ENCODE measurements at regions not wholly inside any gene's neighbourhood (a gene's known extent, or its start where the extent isn't known, plus 50 kb on each side); places are given as distances from the start of the nearest gene placed in this dataset.

- WGBS, 2 experiments (ENCODE audit: extremely low coverage in 1 of 2, insufficient coverage in 1 of 2, insufficient read length in 1 of 2, insufficient replicate concordance in 2 of 2, low coverage in 1 of 2, low lambda C conversion rate in 2 of 2, missing lambda C conversion rate in 1 of 2): 85% methylated on average over 2 of the region's 2 CpGs; no CpG with 5 or more reads in 1 of the 2 experiments
- ChIA-PET POLR2A (ENCODE audit: partially characterized antibody) (no interaction called here), CTCF (ENCODE audit: partially characterized antibody) (interaction anchor here (0.9 to 1.6 kb wide), 2 partner anchors 9 to 755 kb away, joined by 3 to 6 read pairs; partner anchors contain the start of gene PTH2R)
- no peaks in the 10 kb centered on the region; a peak in 2 of 7 replicates for H3K27me3 ChIP-seq (replicated peaks in 1 of 4; ENCODE audit: control insufficient read depth in 3 of 4, extremely low read depth in 1 of 4, insufficient read depth in 3 of 4, low read length in 3 of 4)
- no peak overlapping the region for H2BK5ac ChIP-seq (ENCODE audit: low read depth, low read length)
- H4K8ac ChIP-seq (ENCODE audit: extremely low read depth, insufficient read depth, low read length): no peak overlapping the region
- no peak overlapping the region for H3K9ac ChIP-seq (replicated peaks in 1 of 4; ENCODE audit: extremely low read depth in 1 of 4, low read depth in 3 of 4, low read length in 3 of 4)
- no peak overlapping the region for H3K14ac ChIP-seq (ENCODE audit: insufficient read length)
- no peak overlapping the region for H3K4me3 ChIP-seq (ENCODE audit: extremely low read depth in 1 of 4, insufficient read depth in 2 of 4, low read depth in 3 of 4, low read length in 4 of 4)
- no peak for DNase-seq (ENCODE audit: low read depth in 1 of 2, low spot score in 2 of 2)
- H3K27ac ChIP-seq (ENCODE audit: low read depth, low read length): no peak overlapping the region
- H3K36me3 ChIP-seq (ENCODE audit: control insufficient read depth in 2 of 4, insufficient read depth in 4 of 4, low read length in 3 of 4): no peaks in the 10 kb centered on the region
- FAIRE-seq: no peak
- no peak overlapping the region for H2BK120ac ChIP-seq (replicated peaks; ENCODE audit: low read depth, low read length)
- no peak overlapping the region for H3K4ac ChIP-seq (replicated peaks; ENCODE audit: insufficient read length, low read depth, low read length)
- no peak overlapping the region for H4K91ac ChIP-seq (replicated peaks; ENCODE audit: insufficient read length, low read length)
- H3K23me2 ChIP-seq (ENCODE audit: low read depth, low read length): no peaks in the 10 kb centered on the region
- H2BK20ac ChIP-seq (ENCODE audit: low read length): no peak overlapping the region
- no peaks in the 10 kb centered on the region for H3K79me2 ChIP-seq (ENCODE audit: control insufficient read depth in 1 of 2, insufficient read depth in 2 of 2, low read length in 2 of 2)
- no peak overlapping the region for H3K56ac ChIP-seq (replicated peaks; ENCODE audit: insufficient read length, low read depth, low read length)
- no peak overlapping the region for H3K18ac ChIP-seq (ENCODE audit: extremely low read depth, low read length)
- peaks cover 0 to 2% (median 0%) of the 10 kb centered on the region in 4 experiments; a peak in 1 of 7 replicates for H3K4me1 ChIP-seq (replicated peaks in 1 of 4; ENCODE audit: control insufficient read depth in 3 of 4, insufficient read depth in 4 of 4, low read length in 3 of 4)
- no peak overlapping the region for H2BK15ac ChIP-seq (ENCODE audit: low read length)
- H2BK12ac ChIP-seq (ENCODE audit: low read depth, low read length): no peak overlapping the region
- H4K5ac ChIP-seq (ENCODE audit: insufficient read length, low read depth, low read length): no peak overlapping the region
- H3K23ac ChIP-seq (ENCODE audit: insufficient read length): no peak overlapping the region
- TF ChIP-seq RXRA (IDR thresholded peaks at IDR 0.05; ENCODE audit: insufficient read depth, low read depth, low read length) (no peak), YY1 (IDR thresholded peaks at IDR 0.05; ENCODE audit: low read depth, low read length) (no peak)
- H3K79me1 ChIP-seq (ENCODE audit: low read depth, low read length): no peaks in the 10 kb centered on the region
- no peaks in the 10 kb centered on the region for H3K9me3 ChIP-seq (ENCODE audit: insufficient read depth in 2 of 2, low read depth in 1 of 2, low read length in 1 of 2)
- H2AFZ ChIP-seq (ENCODE audit: low read length): no peak overlapping the region
- H3K4me2 ChIP-seq (ENCODE audit: insufficient read depth in 1 of 2, low read depth in 2 of 2, low read length in 2 of 2): no peak overlapping the region
- H4K20me1 ChIP-seq (replicated peaks in 1 of 2; ENCODE audit: control insufficient read depth in 1 of 2, insufficient read depth in 2 of 2, low read length in 2 of 2): no peaks in the 10 kb centered on the region
- no peak overlapping the region for H2AK5ac ChIP-seq (ENCODE audit: low read depth, low read length)
Observed at GRCh38 chr2:209162129-209162528, 261.7 kb upstream of the MAP2 start.
